Lower leg skin (tissue), 4 donors: ENCODE measurements at regions not wholly inside any gene's neighbourhood (a gene's known extent, or its start where the extent isn't known, plus 50 kb on each side); places are given as distances from the start of the nearest gene placed in this dataset.

Experiments
- DNase-seq, 2 donors: peaks; one replicate each; pipeline ENCODE4 v3.0.0-alpha.2; 2019; ENCODE audit warnings: low spot score in 2 of 2
- H3K4me3 ChIP-seq: fragments of 200-600 bp; sonication (generic); 2 replicates; pipeline ENCODE4 v1.5.1; 2017; ENCODE audit warnings: mild to moderate bottlenecking, low read depth; ENCODE audit not compliant: poor library complexity, severe bottlenecking
- CTCF ChIP-seq, 3 donors: fragments of 450-650 bp; IDR thresholded peaks; one replicate each; pipeline ENCODE4 v1.5.1; 2016; ENCODE audit warnings: antibody characterized with exemption in 3 of 3, mild to moderate bottlenecking in 3 of 3, moderate library complexity in 2 of 3
- POLR2A ChIP-seq, 2 donors: fragments of 450-650 bp; IDR thresholded peaks; one replicate each; pipeline ENCODE4 v1.6.1; 2016 to 2017; ENCODE audit warnings: antibody characterized with exemption in 2 of 2, mild to moderate bottlenecking in 1 of 2, moderate library complexity in 1 of 2
- WGBS, 2 donors: methylation state at CpG; one replicate each; pipeline ENCODE4 v1.1.5; 2018; 5-methylcytosine and 5-hydroxymethylcytosine counted together
- intact Hi-C: fragments of 100-400 bp; cut with DNase I; formaldehyde crosslinking; loops from one replicate; pipeline ENCODE4 v1.15.0; 2023; ENCODE audit warnings: low total_unique reads

- TF ChIP-seq POLR2A (IDR thresholded peaks at IDR 0.05) = no peak
- no peak for TF ChIP-seq CTCF (IDR thresholded peaks at IDR 0.05)
- 77 to 80% methylated on average over 2 of the region's 2 CpGs for WGBS, 2 donors
- no peak for DNase-seq
- H3K4me3 ChIP-seq = no peak overlapping the region
- intact Hi-C loops = no loop called here
Measured at GRCh38 chr4:20137176-20137575, 114.5 kb upstream of the SLIT2 start.

- WGBS, 2 donors = 95 to 100% methylated on average over 1 of the region's 1 CpG
Measured at GRCh38 chr4:20127626-20128025, 124.1 kb upstream of the SLIT2 start.

GRCh38 chr4:20126906-20127305 lies 124.8 kb upstream of the SLIT2 start:
- TF ChIP-seq CTCF (IDR thresholded peaks at IDR 0.05) = no peak
- no peak for TF ChIP-seq POLR2A (IDR thresholded peaks at IDR 0.05)
- DNase-seq = no peak
- no peak overlapping the region for H3K4me3 ChIP-seq
- WGBS, 2 donors = 96 to 100% methylated on average over 1 of the region's 1 CpG
- intact Hi-C loops = no loop called here

More at GRCh38 chr4:20127626-20128025, 124.1 kb upstream of the SLIT2 start:
- no peak for TF ChIP-seq POLR2A (IDR thresholded peaks at IDR 0.05)
- TF ChIP-seq CTCF (IDR thresholded peaks at IDR 0.05) = no peak
- no peak for DNase-seq
- intact Hi-C loops = no loop called here
- H3K4me3 ChIP-seq = no peak overlapping the region

GRCh38 chr4:20124317-20125026 lies 127.2 kb upstream of the SLIT2 start:
- intact Hi-C loops = no loop called here
- 71 to 84% methylated on average over 3 of the region's 3 CpGs for WGBS, 2 donors
- no peak for TF ChIP-seq CTCF (IDR thresholded peaks at IDR 0.05)
- no peak for DNase-seq
- no peak overlapping the region for H3K4me3 ChIP-seq

- H3K4me3 ChIP-seq = no peak overlapping the region
- WGBS, 2 donors = 78 to 83% methylated on average over 4 of the region's 4 CpGs
- DNase-seq = no peak
- intact Hi-C loops = no loop called here
- TF ChIP-seq POLR2A (IDR thresholded peaks at IDR 0.05) = no peak
- no peak for TF ChIP-seq CTCF (IDR thresholded peaks at IDR 0.05)
Measured at GRCh38 chr4:20122198-20122988, 129.3 kb upstream of the SLIT2 start.
